Lung (tissue), 11 donors: ENCODE measurements at regions not wholly inside any gene's neighbourhood (a gene's known extent, or its start where the extent isn't known, plus 50 kb on each side); places are given as distances from the start of the nearest gene placed in this dataset.

Experiments
- ATAC-seq: fragments of 200-7000 bp; cut with Tn5 transposase; one replicate; pipeline ENCODE4 v1.9.1; 2020; ENCODE audit warnings: moderate number of reproducible peaks; ENCODE audit not compliant: insufficient read depth, low FRiP score
- DNase-seq, 3 donors: peaks; one replicate each; pipeline ENCODE4 v3.0.0-alpha.2; 2013 to 2017
- H3K27ac ChIP-seq, 2 donors: one replicate each; pipeline ENCODE4 v1.5.1; 2013; ENCODE audit warnings: mild to moderate bottlenecking in 2 of 2, moderate library complexity in 2 of 2, control low read depth in 1 of 2, inconsistent platforms in 1 of 2, low read depth in 1 of 2, low read length in 1 of 2
- H3K27me3 ChIP-seq, 3 donors: one replicate each; pipeline ENCODE4 v1.5.1; 2013; ENCODE audit warnings: low read length in 2 of 3; ENCODE audit not compliant: control insufficient read depth in 3 of 3, insufficient read depth in 3 of 3
- H3K36me3 ChIP-seq, 4 donors: one replicate each; pipeline ENCODE4 v1.5.1; 2013; ENCODE audit warnings: low read length in 4 of 4, mild to moderate bottlenecking in 1 of 4, moderate library complexity in 1 of 4; ENCODE audit not compliant: control insufficient read depth in 4 of 4, insufficient read depth in 4 of 4
- H3K4me1 ChIP-seq, 5 donors: one replicate each; pipeline ENCODE4 v1.5.1; 2013; ENCODE audit warnings: low read length in 5 of 5, mild to moderate bottlenecking in 2 of 5, moderate library complexity in 1 of 5; ENCODE audit not compliant: control insufficient read depth in 5 of 5, insufficient read depth in 5 of 5
- H3K4me3 ChIP-seq: one replicate; pipeline ENCODE4 v1.5.1; 2013; ENCODE audit warnings: mild to moderate bottlenecking, control low read depth, moderate library complexity
- H3K9ac ChIP-seq, 2 donors: one replicate each; pipeline ENCODE4 v1.5.1; 2013; ENCODE audit warnings: low read length in 2 of 2, control low read depth in 1 of 2; ENCODE audit not compliant: insufficient read depth in 1 of 2
- H3K9me3 ChIP-seq, 4 donors: one replicate each; pipeline ENCODE4 v1.5.1; 2013; ENCODE audit warnings: low read length in 3 of 4, mild to moderate bottlenecking in 1 of 4, moderate library complexity in 1 of 4; ENCODE audit not compliant: control insufficient read depth in 4 of 4, insufficient read depth in 3 of 4
- WGBS, 2 donors: extraction: QIAGEN DNeasy Blood & Tissue Kit; methylation state at CpG; one replicate each; pipeline ENCODE4 v1.1.7; 2013; 5-methylcytosine and 5-hydroxymethylcytosine counted together
- TF ChIP-seq, protein P1 (sequence below): IDR thresholded peaks from 2 replicates; pipeline ENCODE4 v1.5.1; 2012; ENCODE audit warnings: mild to moderate bottlenecking; ENCODE audit errors: control extremely low read depth, extremely low read depth
- donor health status: control.
- donor health status: control.
- donor health status: Bipolar disorder and iron deficiency.
- donor health status: healthy.
- donor health status: DM: yes; HTN: yes; CAD: no.

- TF ChIP-seq, protein P1, sequence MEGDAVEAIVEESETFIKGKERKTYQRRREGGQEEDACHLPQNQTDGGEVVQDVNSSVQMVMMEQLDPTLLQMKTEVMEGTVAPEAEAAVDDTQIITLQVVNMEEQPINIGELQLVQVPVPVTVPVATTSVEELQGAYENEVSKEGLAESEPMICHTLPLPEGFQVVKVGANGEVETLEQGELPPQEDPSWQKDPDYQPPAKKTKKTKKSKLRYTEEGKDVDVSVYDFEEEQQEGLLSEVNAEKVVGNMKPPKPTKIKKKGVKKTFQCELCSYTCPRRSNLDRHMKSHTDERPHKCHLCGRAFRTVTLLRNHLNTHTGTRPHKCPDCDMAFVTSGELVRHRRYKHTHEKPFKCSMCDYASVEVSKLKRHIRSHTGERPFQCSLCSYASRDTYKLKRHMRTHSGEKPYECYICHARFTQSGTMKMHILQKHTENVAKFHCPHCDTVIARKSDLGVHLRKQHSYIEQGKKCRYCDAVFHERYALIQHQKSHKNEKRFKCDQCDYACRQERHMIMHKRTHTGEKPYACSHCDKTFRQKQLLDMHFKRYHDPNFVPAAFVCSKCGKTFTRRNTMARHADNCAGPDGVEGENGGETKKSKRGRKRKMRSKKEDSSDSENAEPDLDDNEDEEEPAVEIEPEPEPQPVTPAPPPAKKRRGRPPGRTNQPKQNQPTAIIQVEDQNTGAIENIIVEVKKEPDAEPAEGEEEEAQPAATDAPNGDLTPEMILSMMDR: no peak
- Histone ChIP-seq H3K4me3 (no peak overlapping the region), H3K9me3 (peaks cover 0 to 1% (median 0%) of the 10 kb centered on the region in 4 donors), H3K27me3 (no peaks in the 10 kb centered on the region), H3K36me3 (peaks cover 0 to 12% (median 3%) of the 10 kb centered on the region in 4 donors), H3K9ac (no peak overlapping the region), H3K4me1 (peaks cover 0 to 2% (median 0%) of the 10 kb centered on the region in 5 donors), H3K27ac (no peak overlapping the region)
- ATAC-seq (no peak), DNase-seq (no peak)
- 87 to 90% methylated on average over 3 of the region's 3 CpGs for WGBS, 2 donors
These were observed 59.3 kb upstream of the BLID start for GRCh38 chr11:122175306-122175705.

- no peak overlapping the region for H3K4me3 ChIP-seq
- TF ChIP-seq, protein P1: no peak
- H3K4me1 ChIP-seq: peaks cover 0 to 2% (median 0%) of the 10 kb centered on the region in 5 donors
- H3K36me3 ChIP-seq: peaks cover 0 to 12% (median 3%) of the 10 kb centered on the region in 4 donors
- H3K27ac ChIP-seq: peak overlapping the region in 1 of 2 donors; percentile 7
- no peak for ATAC-seq
- no peaks in the 10 kb centered on the region for H3K27me3 ChIP-seq
- 73 to 83% methylated on average over 4 of the region's 4 CpGs for WGBS, 2 donors
- H3K9ac ChIP-seq: no peak overlapping the region
- H3K9me3 ChIP-seq: peaks cover 0 to 1% (median 0%) of the 10 kb centered on the region in 4 donors
- no peak for DNase-seq
These were observed 57.6 kb upstream of the BLID start for GRCh38 chr11:122173587-122173986.

- H3K4me1 ChIP-seq: peaks cover 0 to 2% (median 0%) of the 10 kb centered on the region in 5 donors
- DNase-seq: no peak
- no peak overlapping the region for H3K9ac ChIP-seq
- 79 to 93% methylated on average over 1 of the region's 1 CpG for WGBS, 2 donors
- no peaks in the 10 kb centered on the region for H3K27me3 ChIP-seq
- H3K27ac ChIP-seq: no peak overlapping the region
- TF ChIP-seq, protein P1: no peak
- no peak overlapping the region for H3K4me3 ChIP-seq
- H3K9me3 ChIP-seq: peaks cover 0 to 1% (median 0%) of the 10 kb centered on the region in 4 donors
- peaks cover 0 to 12% (median 3%) of the 10 kb centered on the region in 4 donors for H3K36me3 ChIP-seq
- no peak for ATAC-seq
These were observed 57.0 kb upstream of the BLID start for GRCh38 chr11:122173074-122173450.
